Smooth muscle cell (in vitro differentiated cells): ENCODE measurements at regions not wholly inside any gene's neighbourhood (a gene's known extent, or its start where the extent isn't known, plus 50 kb on each side); places are given as distances from the start of the nearest gene placed in this dataset.

Experiments
- DNase-seq: peaks from one replicate; lab custom pipeline; 2025; ENCODE audit not compliant: unreplicated experiment; lab: John Stamatoyannopoulos, UW
- H2AFZ ChIP-seq: fragments of 200-600 bp; sonication (generic); 2 replicates; pipeline ENCODE4 v1.6.0; 2016; ENCODE audit warnings: antibody characterized with exemption, low read depth, mild to moderate bottlenecking
- H3F3A ChIP-seq: fragments of 200-600 bp; sonication (generic); 2 replicates; pipeline ENCODE4 v1.6.0; 2017; ENCODE audit warnings: antibody characterized with exemption, low read depth
- H3K27ac ChIP-seq: fragments of 200-600 bp; sonication (generic); 2 replicates; pipeline ENCODE4 v1.5.1; 2016; ENCODE audit warnings: low read depth, mild to moderate bottlenecking
- H3K27me3 ChIP-seq: fragments of 200-600 bp; sonication (generic); 2 replicates; pipeline ENCODE4 v1.6.1; 2016; ENCODE audit warnings: low read depth, mild to moderate bottlenecking
- H3K36me3 ChIP-seq: fragments of 200-600 bp; sonication (generic); 2 replicates; pipeline ENCODE4 v1.5.1; 2016; ENCODE audit warnings: low read depth
- H3K4me1 ChIP-seq: fragments of 200-600 bp; sonication (generic); 2 replicates; pipeline ENCODE4 v1.5.1; 2016; ENCODE audit warnings: low read depth
- H3K4me2 ChIP-seq: fragments of 200-600 bp; sonication (generic); 2 replicates; pipeline ENCODE4 v1.6.0; 2016; ENCODE audit warnings: mild to moderate bottlenecking
- H3K4me3 ChIP-seq: fragments of 200-600 bp; sonication (generic); 2 replicates; pipeline ENCODE4 v1.5.1; 2016; ENCODE audit warnings: mild to moderate bottlenecking
- H3K79me2 ChIP-seq: fragments of 200-600 bp; sonication (generic); 2 replicates; pipeline ENCODE4 v1.6.0; 2016; ENCODE audit warnings: low read depth, mild to moderate bottlenecking
- H3K9ac ChIP-seq: fragments of 200-600 bp; sonication (generic); 2 replicates; pipeline ENCODE4 v1.6.0; 2016; ENCODE audit warnings: low read depth
- H3K9me3 ChIP-seq: fragments of 200-600 bp; sonication (generic); replicated peaks from 2 replicates; pipeline ENCODE4 v1.5.1; 2016; ENCODE audit warnings: low read depth
- H4K20me1 ChIP-seq: fragments of 200-600 bp; sonication (generic); 2 replicates; pipeline ENCODE4 v1.6.0; 2016; ENCODE audit warnings: low read depth
- WGBS: methylation state at CpG from one replicate; pipeline ENCODE4 v1.1.7; 2016; ENCODE audit warnings: low lambda C conversion rate; 5-methylcytosine and 5-hydroxymethylcytosine counted together
- TF ChIP-seq, protein P1 (sequence below): fragments of 200-600 bp; sonication (generic); IDR thresholded peaks from 2 replicates; pipeline ENCODE4 v1.5.1; 2017; ENCODE audit warnings: borderline replicate concordance, mild to moderate bottlenecking, antibody characterized with exemption; ENCODE audit not compliant: insufficient read depth, poor library complexity, severe bottlenecking

GRCh38 chr6:92737983-92738382 lies 681.4 kb downstream of the EPHA7 start:
- no peaks in the 10 kb centered on the region for H3K27me3 ChIP-seq
- no peak overlapping the region for H3K4me2 ChIP-seq
- 100% methylated on average over 3 of the region's 3 CpGs for WGBS
- H3K36me3 ChIP-seq, result no peaks in the 10 kb centered on the region
- H3K27ac ChIP-seq, result no peak overlapping the region
- H3K79me2 ChIP-seq, result no peaks in the 10 kb centered on the region
- H3K4me1 ChIP-seq, result no peaks in the 10 kb centered on the region
- H3K9ac ChIP-seq, result no peak overlapping the region
- TF ChIP-seq, protein P1, sequence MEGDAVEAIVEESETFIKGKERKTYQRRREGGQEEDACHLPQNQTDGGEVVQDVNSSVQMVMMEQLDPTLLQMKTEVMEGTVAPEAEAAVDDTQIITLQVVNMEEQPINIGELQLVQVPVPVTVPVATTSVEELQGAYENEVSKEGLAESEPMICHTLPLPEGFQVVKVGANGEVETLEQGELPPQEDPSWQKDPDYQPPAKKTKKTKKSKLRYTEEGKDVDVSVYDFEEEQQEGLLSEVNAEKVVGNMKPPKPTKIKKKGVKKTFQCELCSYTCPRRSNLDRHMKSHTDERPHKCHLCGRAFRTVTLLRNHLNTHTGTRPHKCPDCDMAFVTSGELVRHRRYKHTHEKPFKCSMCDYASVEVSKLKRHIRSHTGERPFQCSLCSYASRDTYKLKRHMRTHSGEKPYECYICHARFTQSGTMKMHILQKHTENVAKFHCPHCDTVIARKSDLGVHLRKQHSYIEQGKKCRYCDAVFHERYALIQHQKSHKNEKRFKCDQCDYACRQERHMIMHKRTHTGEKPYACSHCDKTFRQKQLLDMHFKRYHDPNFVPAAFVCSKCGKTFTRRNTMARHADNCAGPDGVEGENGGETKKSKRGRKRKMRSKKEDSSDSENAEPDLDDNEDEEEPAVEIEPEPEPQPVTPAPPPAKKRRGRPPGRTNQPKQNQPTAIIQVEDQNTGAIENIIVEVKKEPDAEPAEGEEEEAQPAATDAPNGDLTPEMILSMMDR, result no peak
- H3K9me3 ChIP-seq, result no peaks in the 10 kb centered on the region
- H4K20me1 ChIP-seq, result no peaks in the 10 kb centered on the region
- no peak overlapping the region for H2AFZ ChIP-seq
- DNase-seq, result no peak
- no peak overlapping the region for H3K4me3 ChIP-seq
- no peaks in the 10 kb centered on the region for H3F3A ChIP-seq

- no peaks in the 10 kb centered on the region for H3F3A ChIP-seq
Observed at GRCh38 chr6:92723390-92723931, 695.9 kb downstream of the EPHA7 start.

DNA sequence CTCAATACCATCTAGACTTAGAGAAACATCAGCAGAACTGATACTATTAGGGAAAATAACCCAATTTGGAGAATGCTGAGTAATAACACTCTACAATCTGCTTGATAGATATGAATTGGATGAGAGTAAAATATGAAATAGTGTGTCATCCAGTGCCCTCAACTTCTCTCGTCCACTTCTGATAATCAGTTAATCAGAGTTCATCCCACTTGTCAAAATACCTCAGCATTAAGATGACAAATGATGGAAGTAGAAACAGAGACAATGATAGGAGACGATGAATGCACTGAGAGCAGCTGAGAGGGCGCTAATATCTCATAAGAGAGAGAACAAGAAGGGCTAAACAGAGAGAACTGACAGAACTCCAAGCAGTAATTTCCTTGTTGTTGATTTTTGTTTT lies 699.6 kb downstream of the EPHA7 start:
- Histone ChIP-seq H3K9ac (no peak overlapping the region), H3K4me3 (no peak overlapping the region), H3K79me2 (no peaks in the 10 kb centered on the region), H2AFZ (no peak overlapping the region), H3K27ac (no peak overlapping the region), H3K27me3 (no peaks in the 10 kb centered on the region), H3K36me3 (no peaks in the 10 kb centered on the region), H4K20me1 (no peaks in the 10 kb centered on the region), H3K4me1 (no peaks in the 10 kb centered on the region), H3K9me3 (no peaks in the 10 kb centered on the region), H3F3A (no peaks in the 10 kb centered on the region), H3K4me2 (no peak overlapping the region)
- no peak for DNase-seq
- 55% methylated on average over 3 of the region's 3 CpGs for WGBS
- TF ChIP-seq, protein P1, result no peak

More at GRCh38 chr6:92723390-92723931, 695.9 kb downstream of the EPHA7 start:
- Histone ChIP-seq H3K79me2 (no peaks in the 10 kb centered on the region), H4K20me1 (no peaks in the 10 kb centered on the region), H3K9me3 (no peaks in the 10 kb centered on the region), H3K9ac (no peak overlapping the region), H3K27ac (no peak overlapping the region), H3K4me1 (no peaks in the 10 kb centered on the region), H2AFZ (no peak overlapping the region), H3K4me2 (no peak overlapping the region), H3K4me3 (no peak overlapping the region), H3K36me3 (no peaks in the 10 kb centered on the region), H3K27me3 (no peaks in the 10 kb centered on the region)
- WGBS, result 99% methylated on average over 32 of the region's 45 CpGs
- DNase-seq, result no peak
- TF ChIP-seq, protein P1, result no peak

GRCh38 chr6:92716638-92717037 lies 702.7 kb downstream of the EPHA7 start:
- WGBS, result 86% methylated on average over 4 of the region's 4 CpGs
- TF ChIP-seq, protein P1, result no peak
- no peak overlapping the region for H3K4me2 ChIP-seq

More at GRCh38 chr6:92716638-92717037, 702.7 kb downstream of the EPHA7 start:
- Histone ChIP-seq H3K4me3 (no peak overlapping the region), H3K9ac (no peak overlapping the region), H3K27me3 (no peaks in the 10 kb centered on the region), H3K4me1 (no peaks in the 10 kb centered on the region), H3K9me3 (no peaks in the 10 kb centered on the region), H3F3A (no peaks in the 10 kb centered on the region), H4K20me1 (no peaks in the 10 kb centered on the region), H2AFZ (no peak overlapping the region), H3K79me2 (no peaks in the 10 kb centered on the region), H3K36me3 (no peaks in the 10 kb centered on the region), H3K27ac (no peak overlapping the region)
- no peak for DNase-seq
